ENCODE measurements at regions not wholly inside any gene's neighbourhood (a gene's known extent, or its start where the extent isn't known, plus 50 kb on each side); places are given as distances from the start of the nearest gene placed in this dataset.

DNA sequence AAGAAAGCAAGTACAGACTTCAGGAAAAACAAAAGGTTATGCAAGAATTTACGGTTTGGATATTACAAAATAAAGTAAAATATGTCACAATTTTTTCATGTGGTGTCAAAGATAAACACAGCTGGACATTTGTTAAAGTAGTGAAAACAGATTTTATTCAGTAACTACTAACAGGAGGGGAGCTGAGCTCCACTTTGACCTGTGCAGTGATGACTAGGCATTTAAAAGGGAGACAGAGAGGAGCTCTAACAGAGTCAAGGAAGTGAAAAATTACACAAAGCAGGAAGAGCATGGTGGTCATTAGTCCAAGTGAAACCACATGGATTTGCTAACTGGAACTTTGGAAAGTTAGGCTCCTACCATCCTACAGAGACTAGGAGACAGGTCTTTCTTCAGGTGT is 263.6 kb upstream of the PCSK5 start:
- no peak overlapping the region for H3K27ac ChIP-seq (ENCODE audit: low read depth, low read length)
- no peaks in the 10 kb centered on the region for H3K36me3 ChIP-seq (ENCODE audit: control insufficient read depth, insufficient read depth, low read length)
- WGBS (ENCODE audit: insufficient coverage), result no CpG with 5 or more reads among the region's 1 CpG
- H3K27me3 ChIP-seq (ENCODE audit: control insufficient read depth, insufficient read depth, low read length), result no peaks in the 10 kb centered on the region
- H3K4me1 ChIP-seq (ENCODE audit: control insufficient read depth, insufficient read depth, low read length), result no peaks in the 10 kb centered on the region
- DNase-seq (ENCODE audit: low read depth in 4 of 6, low spot score in 6 of 6), result no peak
- H3K9me3 ChIP-seq (ENCODE audit: control insufficient read depth, insufficient read depth, low read length), result peaks cover 1% of the 10 kb centered on the region
- no peak overlapping the region for H3K4me3 ChIP-seq (ENCODE audit: low read depth, low read length)

GRCh38 chr9:75628952-75629351 is 261.5 kb upstream of the PCSK5 start:
- no peak for DNase-seq (ENCODE audit: low read depth in 4 of 6, low spot score in 6 of 6)
- Histone ChIP-seq H3K27ac (ENCODE audit: low read depth, low read length) (no peak overlapping the region), H3K4me1 (ENCODE audit: control insufficient read depth, insufficient read depth, low read length) (no peaks in the 10 kb centered on the region), H3K36me3 (ENCODE audit: control insufficient read depth, insufficient read depth, low read length) (no peaks in the 10 kb centered on the region), H3K9me3 (ENCODE audit: control insufficient read depth, insufficient read depth, low read length) (peaks cover 1% of the 10 kb centered on the region), H3K27me3 (ENCODE audit: control insufficient read depth, insufficient read depth, low read length) (no peaks in the 10 kb centered on the region), H3K4me3 (ENCODE audit: low read depth, low read length) (no peak overlapping the region)
- WGBS (ENCODE audit: insufficient coverage), result no CpG with 5 or more reads among the region's 3 CpGs

GRCh38 chr9:75633451-75634057 is 256.9 kb upstream of the PCSK5 start:
- no peaks in the 10 kb centered on the region for H3K36me3 ChIP-seq (ENCODE audit: control insufficient read depth, insufficient read depth, low read length)
- no peak overlapping the region for H3K4me3 ChIP-seq (ENCODE audit: low read depth, low read length)
- H3K4me1 ChIP-seq (ENCODE audit: control insufficient read depth, insufficient read depth, low read length), result no peaks in the 10 kb centered on the region
- no peak overlapping the region for H3K27ac ChIP-seq (ENCODE audit: low read depth, low read length)
- no peaks in the 10 kb centered on the region for H3K27me3 ChIP-seq (ENCODE audit: control insufficient read depth, insufficient read depth, low read length)
- DNase-seq (ENCODE audit: low read depth in 4 of 6, low spot score in 6 of 6), result no peak
- H3K9me3 ChIP-seq (ENCODE audit: control insufficient read depth, insufficient read depth, low read length), result peaks cover 1% of the 10 kb centered on the region
- WGBS (ENCODE audit: insufficient coverage), result 78% methylated on average over 2 of the region's 7 CpGs

GRCh38 chr9:75636427-75637045 is 253.9 kb upstream of the PCSK5 start:
- no peaks in the 10 kb centered on the region for H3K27me3 ChIP-seq (ENCODE audit: control insufficient read depth, insufficient read depth, low read length)
- no peaks in the 10 kb centered on the region for H3K36me3 ChIP-seq (ENCODE audit: control insufficient read depth, insufficient read depth, low read length)
- H3K27ac ChIP-seq (ENCODE audit: low read depth, low read length), result no peak overlapping the region
- H3K4me3 ChIP-seq (ENCODE audit: low read depth, low read length), result no peak overlapping the region
- DNase-seq (ENCODE audit: low read depth in 4 of 6, low spot score in 6 of 6), result no peak
- no peaks in the 10 kb centered on the region for H3K4me1 ChIP-seq (ENCODE audit: control insufficient read depth, insufficient read depth, low read length)
- WGBS (ENCODE audit: insufficient coverage), result 85% methylated on average over 4 of the region's 4 CpGs
- H3K9me3 ChIP-seq (ENCODE audit: control insufficient read depth, insufficient read depth, low read length), result no peaks in the 10 kb centered on the region

- H3K4me1 ChIP-seq (ENCODE audit: control insufficient read depth, insufficient read depth, low read length), result peaks cover 4% of the 10 kb centered on the region
Measured at GRCh38 chr9:75639971-75640610, 250.4 kb upstream of the PCSK5 start.

DNA sequence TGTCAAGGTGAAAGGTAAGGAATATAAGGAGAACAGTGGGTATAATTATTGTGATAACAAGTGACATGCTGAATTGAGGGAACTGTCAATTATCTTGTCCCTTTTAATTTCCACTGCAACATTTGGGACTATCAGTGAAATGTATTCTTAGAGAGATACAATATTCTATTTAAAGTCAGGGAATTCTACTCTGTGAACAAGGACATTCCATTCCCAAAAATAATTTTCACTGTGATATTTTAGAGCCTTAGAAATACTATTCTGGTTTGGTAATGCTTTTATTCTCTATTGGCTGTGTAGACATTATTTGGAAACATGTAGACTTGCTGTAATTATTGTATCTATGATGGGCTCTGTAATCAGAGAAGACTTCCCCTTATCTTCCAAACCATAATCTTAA is 248.0 kb upstream of the PCSK5 start:
- H3K27me3 ChIP-seq (ENCODE audit: control insufficient read depth, insufficient read depth, low read length), result no peaks in the 10 kb centered on the region
- no peak overlapping the region for H3K27ac ChIP-seq (ENCODE audit: low read depth, low read length)
- H3K4me3 ChIP-seq (ENCODE audit: low read depth, low read length), result no peak overlapping the region
- no peak for DNase-seq (ENCODE audit: low read depth in 4 of 6, low spot score in 6 of 6)
- H3K36me3 ChIP-seq (ENCODE audit: control insufficient read depth, insufficient read depth, low read length), result no peaks in the 10 kb centered on the region
- H3K4me1 ChIP-seq (ENCODE audit: control insufficient read depth, insufficient read depth, low read length), result peaks cover 4% of the 10 kb centered on the region
- no peaks in the 10 kb centered on the region for H3K9me3 ChIP-seq (ENCODE audit: control insufficient read depth, insufficient read depth, low read length)

More at GRCh38 chr9:75639971-75640610, 250.4 kb upstream of the PCSK5 start:
- H3K27me3 ChIP-seq (ENCODE audit: control insufficient read depth, insufficient read depth, low read length), result no peaks in the 10 kb centered on the region
- H3K27ac ChIP-seq (ENCODE audit: low read depth, low read length), result no peak overlapping the region
- H3K4me3 ChIP-seq (ENCODE audit: low read depth, low read length), result no peak overlapping the region
- no peaks in the 10 kb centered on the region for H3K9me3 ChIP-seq (ENCODE audit: control insufficient read depth, insufficient read depth, low read length)
- WGBS (ENCODE audit: insufficient coverage), result no CpG with 5 or more reads among the region's 1 CpG
- H3K36me3 ChIP-seq (ENCODE audit: control insufficient read depth, insufficient read depth, low read length), result no peaks in the 10 kb centered on the region
- DNase-seq (ENCODE audit: low read depth in 4 of 6, low spot score in 6 of 6), result peak in 1 of 6 donors; percentile 79

- no peaks in the 10 kb centered on the region for H3K36me3 ChIP-seq (ENCODE audit: control insufficient read depth, insufficient read depth, low read length)
- 25% methylated on average over 2 of the region's 2 CpGs for WGBS (ENCODE audit: insufficient coverage)
- H3K9me3 ChIP-seq (ENCODE audit: control insufficient read depth, insufficient read depth, low read length), result no peaks in the 10 kb centered on the region
- H3K4me1 ChIP-seq (ENCODE audit: control insufficient read depth, insufficient read depth, low read length), result peaks cover 4% of the 10 kb centered on the region
- H3K27ac ChIP-seq (ENCODE audit: low read depth, low read length), result no peak overlapping the region
- H3K27me3 ChIP-seq (ENCODE audit: control insufficient read depth, insufficient read depth, low read length), result no peaks in the 10 kb centered on the region
- H3K4me3 ChIP-seq (ENCODE audit: low read depth, low read length), result no peak overlapping the region
- no peak for DNase-seq (ENCODE audit: low read depth in 4 of 6, low spot score in 6 of 6)
Measured at GRCh38 chr9:75644649-75645048, 245.8 kb upstream of the PCSK5 start.

- DNase-seq (ENCODE audit: low read depth in 4 of 6, low spot score in 6 of 6), result no peak
- H3K27ac ChIP-seq (ENCODE audit: low read depth, low read length), result no peak overlapping the region
- H3K4me1 ChIP-seq (ENCODE audit: control insufficient read depth, insufficient read depth, low read length), result peaks cover 4% of the 10 kb centered on the region
- no peak overlapping the region for H3K4me3 ChIP-seq (ENCODE audit: low read depth, low read length)
- H3K27me3 ChIP-seq (ENCODE audit: control insufficient read depth, insufficient read depth, low read length), result no peaks in the 10 kb centered on the region
- H3K9me3 ChIP-seq (ENCODE audit: control insufficient read depth, insufficient read depth, low read length), result no peaks in the 10 kb centered on the region
- 84% methylated on average over 5 of the region's 8 CpGs for WGBS (ENCODE audit: insufficient coverage)
- no peaks in the 10 kb centered on the region for H3K36me3 ChIP-seq (ENCODE audit: control insufficient read depth, insufficient read depth, low read length)
Measured at GRCh38 chr9:75648034-75648433, 242.4 kb upstream of the PCSK5 start.

GRCh38 chr9:75649060-75649459 is 241.4 kb upstream of the PCSK5 start:
- no peak for DNase-seq (ENCODE audit: low read depth in 4 of 6, low spot score in 6 of 6)
- Histone ChIP-seq H3K4me1 (ENCODE audit: control insufficient read depth, insufficient read depth, low read length) (peaks cover 4% of the 10 kb centered on the region), H3K27me3 (ENCODE audit: control insufficient read depth, insufficient read depth, low read length) (no peaks in the 10 kb centered on the region), H3K36me3 (ENCODE audit: control insufficient read depth, insufficient read depth, low read length) (no peaks in the 10 kb centered on the region), H3K9me3 (ENCODE audit: control insufficient read depth, insufficient read depth, low read length) (no peaks in the 10 kb centered on the region), H3K4me3 (ENCODE audit: low read depth, low read length) (no peak overlapping the region), H3K27ac (ENCODE audit: low read depth, low read length) (no peak overlapping the region)
- 72% methylated on average over 3 of the region's 5 CpGs for WGBS (ENCODE audit: insufficient coverage)

GRCh38 chr9:75651709-75652108 is 238.8 kb upstream of the PCSK5 start:
- Histone ChIP-seq H3K9me3 (ENCODE audit: control insufficient read depth, insufficient read depth, low read length) (no peaks in the 10 kb centered on the region), H3K36me3 (ENCODE audit: control insufficient read depth, insufficient read depth, low read length) (no peaks in the 10 kb centered on the region), H3K4me1 (ENCODE audit: control insufficient read depth, insufficient read depth, low read length) (no peaks in the 10 kb centered on the region), H3K27me3 (ENCODE audit: control insufficient read depth, insufficient read depth, low read length) (no peaks in the 10 kb centered on the region), H3K4me3 (ENCODE audit: low read depth, low read length) (no peak overlapping the region), H3K27ac (ENCODE audit: low read depth, low read length) (no peak overlapping the region)
- no CpG with 5 or more reads among the region's 2 CpGs for WGBS (ENCODE audit: insufficient coverage)
- no peak for DNase-seq (ENCODE audit: low read depth in 4 of 6, low spot score in 6 of 6)
